ENCODE measurements at regions not wholly inside any gene's neighbourhood (a gene's known extent, or its start where the extent isn't known, plus 50 kb on each side); places are given as distances from the start of the nearest gene placed in this dataset.

DNA sequence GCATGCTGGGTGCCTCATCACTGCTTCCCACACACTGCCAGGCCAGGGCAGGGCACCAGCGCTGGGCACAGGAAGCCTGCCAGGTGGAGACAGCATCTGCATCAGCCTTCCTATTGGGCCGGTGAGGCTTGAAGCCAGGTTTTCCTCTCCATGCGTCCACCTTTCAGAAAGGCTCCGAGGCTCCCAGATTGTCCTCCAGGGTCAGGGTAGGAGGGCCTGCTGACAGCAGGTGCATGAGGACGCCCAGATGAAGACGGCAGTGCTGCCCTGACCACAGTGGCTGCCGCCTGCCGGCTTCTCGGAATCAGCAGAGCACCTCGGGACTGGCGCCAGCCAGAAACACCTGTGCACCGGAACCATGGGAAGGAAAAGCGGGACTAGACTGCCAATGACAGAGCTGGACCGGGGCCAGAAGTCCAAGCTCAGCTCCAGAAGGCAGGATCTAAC lies 170.5 kb upstream of the CST7 start:
- H3K4me3 ChIP-seq = no peak overlapping the region
- H3K36me3 ChIP-seq = no peaks in the 10 kb centered on the region
- no peaks in the 10 kb centered on the region for H3K4me1 ChIP-seq
- TF ChIP-seq, protein P1, sequence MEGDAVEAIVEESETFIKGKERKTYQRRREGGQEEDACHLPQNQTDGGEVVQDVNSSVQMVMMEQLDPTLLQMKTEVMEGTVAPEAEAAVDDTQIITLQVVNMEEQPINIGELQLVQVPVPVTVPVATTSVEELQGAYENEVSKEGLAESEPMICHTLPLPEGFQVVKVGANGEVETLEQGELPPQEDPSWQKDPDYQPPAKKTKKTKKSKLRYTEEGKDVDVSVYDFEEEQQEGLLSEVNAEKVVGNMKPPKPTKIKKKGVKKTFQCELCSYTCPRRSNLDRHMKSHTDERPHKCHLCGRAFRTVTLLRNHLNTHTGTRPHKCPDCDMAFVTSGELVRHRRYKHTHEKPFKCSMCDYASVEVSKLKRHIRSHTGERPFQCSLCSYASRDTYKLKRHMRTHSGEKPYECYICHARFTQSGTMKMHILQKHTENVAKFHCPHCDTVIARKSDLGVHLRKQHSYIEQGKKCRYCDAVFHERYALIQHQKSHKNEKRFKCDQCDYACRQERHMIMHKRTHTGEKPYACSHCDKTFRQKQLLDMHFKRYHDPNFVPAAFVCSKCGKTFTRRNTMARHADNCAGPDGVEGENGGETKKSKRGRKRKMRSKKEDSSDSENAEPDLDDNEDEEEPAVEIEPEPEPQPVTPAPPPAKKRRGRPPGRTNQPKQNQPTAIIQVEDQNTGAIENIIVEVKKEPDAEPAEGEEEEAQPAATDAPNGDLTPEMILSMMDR (IDR thresholded peaks at IDR 0.05) = no peak
- intact Hi-C loops (cut with DNase I) = no loop called here
- H3K27ac ChIP-seq = no peak overlapping the region
- peak; percentile 76 to 86 (median 84) for ATAC-seq
- FAIRE-seq = no peak
- H3K9me3 ChIP-seq = no peaks in the 10 kb centered on the region
- no peaks in the 10 kb centered on the region for H3K27me3 ChIP-seq
- 24 to 30% methylated on average over 14 of the region's 14 CpGs for WGBS, 2 donors
- peak in 5 of 6 donors; percentile 33 to 84 (median 82) for DNase-seq

DNA sequence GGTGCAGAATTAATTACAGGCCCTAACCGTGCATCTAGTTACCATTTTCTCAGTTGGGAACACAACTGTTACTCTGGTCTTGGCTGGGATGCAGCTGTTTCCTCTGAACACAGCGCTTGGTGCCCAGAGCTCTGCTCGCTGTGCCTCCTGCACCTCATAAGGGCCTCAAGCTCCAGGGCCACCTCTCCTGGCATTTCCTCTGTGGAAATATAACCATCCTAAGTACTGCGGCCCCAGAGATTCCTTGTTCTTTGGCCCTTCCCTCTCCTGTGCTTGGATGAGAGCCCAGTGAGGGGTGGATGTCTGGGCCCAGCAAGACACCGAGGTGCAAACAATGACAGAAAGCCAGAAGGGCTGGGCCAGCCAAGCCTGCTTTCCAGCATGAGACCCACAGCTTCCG lies 169.9 kb upstream of the CST7 start:
- no peak overlapping the region for H3K27ac ChIP-seq
- ATAC-seq (peak in 2 of 4 donors; percentile 14 to 24), DNase-seq (peak in 1 of 6 donors; percentile 10), FAIRE-seq (no peak)
- H3K4me3 ChIP-seq = no peak overlapping the region
- no peaks in the 10 kb centered on the region for H3K9me3 ChIP-seq
- WGBS, 2 donors = 48% methylated on average over 6 of the region's 6 CpGs
- no peaks in the 10 kb centered on the region for H3K4me1 ChIP-seq
- H3K27me3 ChIP-seq = no peaks in the 10 kb centered on the region
- H3K36me3 ChIP-seq = no peaks in the 10 kb centered on the region
- intact Hi-C loops (cut with DNase I) = no loop called here
- TF ChIP-seq, protein P1 (IDR thresholded peaks at IDR 0.05) = no peak

DNA sequence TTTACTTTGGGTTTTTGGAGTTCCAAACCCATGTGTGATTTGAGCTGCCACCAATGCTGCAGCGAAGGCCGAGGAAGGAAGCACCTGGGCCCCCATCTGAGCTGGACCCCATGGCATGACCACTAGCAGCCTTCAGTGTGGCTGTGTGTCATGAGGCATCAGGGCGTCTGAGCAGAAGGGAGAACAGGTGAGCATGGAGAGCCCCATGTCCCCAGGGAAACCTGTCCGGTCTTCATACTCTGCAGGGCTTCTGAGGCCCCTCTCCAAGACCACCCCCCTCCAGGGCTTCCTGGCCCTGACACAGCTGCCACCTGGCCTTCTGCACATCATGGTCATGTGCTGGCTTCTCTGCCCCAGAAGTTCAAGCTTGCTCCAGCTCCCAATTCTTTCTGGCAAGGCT lies 169.1 kb upstream of the CST7 start:
- ATAC-seq = no peak
- Histone ChIP-seq H3K27ac (no peak overlapping the region), H3K4me3 (no peak overlapping the region), H3K27me3 (no peaks in the 10 kb centered on the region), H3K9me3 (no peaks in the 10 kb centered on the region), H3K4me1 (no peaks in the 10 kb centered on the region), H3K36me3 (no peaks in the 10 kb centered on the region)
- 93 to 96% methylated on average over 4 of the region's 4 CpGs for WGBS, 2 donors
- no peak for FAIRE-seq
- intact Hi-C loops (cut with DNase I) = no loop called here
- DNase-seq = peak in 1 of 6 donors; percentile 30
- TF ChIP-seq, protein P1 (IDR thresholded peaks at IDR 0.05) = no peak

DNA sequence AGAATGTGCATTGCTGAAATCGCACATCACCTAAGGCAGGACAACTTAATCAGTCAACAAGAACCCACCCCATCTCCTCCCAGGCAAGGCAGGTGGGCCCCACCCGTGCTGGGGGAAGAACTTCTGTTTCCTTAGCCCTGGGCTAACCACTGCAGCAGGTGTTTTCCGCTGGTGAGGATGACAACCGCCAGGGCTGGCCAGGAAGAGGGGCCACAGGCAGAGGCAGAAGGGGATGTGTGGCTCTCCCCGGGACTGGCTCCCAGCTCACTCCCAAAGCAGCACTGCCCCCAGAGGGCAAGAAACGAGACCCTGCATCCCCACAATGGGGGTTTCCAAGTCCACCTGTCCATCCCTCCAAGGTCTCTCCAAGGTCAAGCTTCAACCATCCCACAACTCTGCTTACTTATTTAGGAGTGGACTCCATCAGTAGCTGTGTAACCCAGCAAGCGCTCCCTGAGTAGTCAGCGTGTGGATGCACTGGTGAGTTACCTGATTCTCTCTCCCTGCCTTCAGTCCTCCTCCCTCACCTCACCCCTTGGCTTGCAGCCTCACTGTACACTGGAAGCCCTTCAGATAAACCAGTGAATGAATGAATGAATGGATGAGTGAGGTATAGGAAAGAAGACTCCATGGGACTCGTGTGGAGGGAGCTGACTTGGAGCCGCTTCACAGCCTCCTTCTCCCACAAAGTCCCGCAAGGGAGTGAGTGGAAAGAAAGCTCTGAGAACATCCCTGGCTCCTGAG lies 168.2 kb upstream of the CST7 start:
- WGBS, 2 donors = 73 to 78% methylated on average over 11 of the region's 11 CpGs
- no peaks in the 10 kb centered on the region for H3K9me3 ChIP-seq
- FAIRE-seq (no peak), DNase-seq (peak in 2 of 6 donors; percentile 27 to 35), ATAC-seq (no peak)
- H3K4me3 ChIP-seq = no peak overlapping the region
- H3K27ac ChIP-seq = no peak overlapping the region
- intact Hi-C loops (cut with DNase I) = no loop called here
- TF ChIP-seq, protein P1 (IDR thresholded peaks at IDR 0.05) = no peak
- H3K27me3 ChIP-seq = no peaks in the 10 kb centered on the region
- H3K4me1 ChIP-seq = no peaks in the 10 kb centered on the region
- H3K36me3 ChIP-seq = no peaks in the 10 kb centered on the region

DNA sequence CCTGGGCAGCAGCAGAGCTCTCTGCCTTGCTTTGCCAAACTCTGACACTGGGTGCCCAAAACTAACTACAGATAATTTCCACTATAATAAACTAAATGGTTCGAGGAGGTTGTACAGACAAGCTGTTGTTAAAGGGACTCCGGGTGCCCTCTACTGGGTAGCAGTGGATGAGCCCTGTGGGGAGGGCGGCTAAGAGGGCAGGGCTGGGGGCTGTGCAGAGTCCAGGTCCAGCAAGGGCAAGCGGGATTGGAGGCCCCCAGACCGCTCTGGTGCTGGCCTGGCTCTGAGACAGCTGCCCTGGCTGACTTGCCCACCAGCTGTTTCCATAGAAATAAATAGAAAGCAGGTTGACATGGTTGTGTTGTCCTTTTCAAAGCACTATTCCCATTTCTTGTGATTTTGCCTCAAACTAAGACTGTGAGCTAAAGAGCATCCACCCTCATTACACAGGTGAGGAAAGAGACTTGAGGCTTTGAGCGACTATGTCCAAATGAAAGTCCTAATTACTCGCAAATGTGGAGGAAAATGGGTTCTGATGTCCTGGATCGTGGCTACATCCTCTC lies 167.6 kb upstream of the CST7 start:
- no peaks in the 10 kb centered on the region for H3K27me3 ChIP-seq
- TF ChIP-seq, protein P1 (IDR thresholded peaks at IDR 0.05) = peak in 1 of 4 donors; percentile 14
- no peak overlapping the region for H3K4me3 ChIP-seq
- no peaks in the 10 kb centered on the region for H3K36me3 ChIP-seq
- ATAC-seq = peak in 3 of 4 donors; percentile 48 to 78 (median 61)
- H3K27ac ChIP-seq = no peak overlapping the region
- WGBS, 2 donors = 36 to 37% methylated on average over 8 of the region's 8 CpGs
- peak in 2 of 6 donors; percentile 41 to 54 for DNase-seq
- no peak for FAIRE-seq
- intact Hi-C loops (cut with DNase I) = no loop called here
- no peaks in the 10 kb centered on the region for H3K4me1 ChIP-seq
- H3K9me3 ChIP-seq = no peaks in the 10 kb centered on the region
